HCT116 (cell line): ENCODE measurements at regions not wholly inside any gene's neighbourhood (a gene's known extent, or its start where the extent isn't known, plus 50 kb on each side); places are given as distances from the start of the nearest gene placed in this dataset.

Experiments used
- ATAC-seq: fragments of 200-7000 bp; cut with Tn5 transposase; 2 replicates; pipeline ENCODE4 v1.9.1; 2020; ENCODE audit warnings: mild to moderate bottlenecking, moderate library complexity
- BruUV-seq: library from RNA; stranded (reverse); fragments of 400-500 nt; replicated peaks from 2 replicates; lab custom pipeline; 2021; lab: Mats Ljungman, UMichigan
- CTCF ChIA-PET: fragments of 300-600 bp; sonication (Branson Sonifier 250); formaldehyde crosslinking; loops from one replicate; lab custom pipeline; 2021; ENCODE audit warnings: antibody characterized with exemption; lab: Charles Lee
- POLR2A ChIA-PET: fragments of 300-600, 350-600 bp; sonication (Branson Sonifier 250); formaldehyde crosslinking; loops from one replicate; lab custom pipeline; 2021; ENCODE audit warnings: antibody characterized with exemption; lab: Charles Lee
- RAD21 ChIA-PET, 2 experiments: fragments of 300-600 bp; sonication (Branson Sonifier 250); formaldehyde crosslinking; loops; one replicate each; lab custom pipeline; 2023; ENCODE audit warnings: low total read pairs in 2 of 2; ENCODE audit not compliant: uncharacterized antibody in 2 of 2, unreplicated experiment in 2 of 2, low non-redundant PET in 1 of 2; lab: Charles Lee
- DNase-seq: peaks from one replicate; pipeline ENCODE4 v3.0.0-alpha.2; 2010; ENCODE audit warnings: low read depth, low spot score
- H2AFZ ChIP-seq: fragments of 200-600 bp; shearing (Covaris generic), sonication (generic); 2 replicates; pipeline ENCODE4 v1.6.1; 2017; ENCODE audit warnings: low read depth, mixed run types, mixed read lengths, antibody characterized with exemption, low read length; ENCODE audit not compliant: poor library complexity, severe bottlenecking
- H3K27ac ChIP-seq: 2 replicates; pipeline ENCODE4 v1.5.1; 2012; ENCODE audit warnings: low read depth, low read length
- H3K27me3 ChIP-seq: fragments of 200-600 bp; sonication (generic); 2 replicates; pipeline ENCODE4 v1.6.1; 2016; ENCODE audit warnings: mixed run types, low read length, mixed read lengths; ENCODE audit not compliant: insufficient read depth
- H3K36me3 ChIP-seq, 2 experiments: fragments of 200-500 bp in 1 of 2; fragments of 200-600 bp in 1 of 2; sonication (Bioruptor generic) in 1 of 2; sonication (generic) in 1 of 2; 2 replicates each; pipeline versions ENCODE4 v1.5.1 to v1.6.1; 2014 to 2016; ENCODE audit warnings: low read length in 2 of 2, inconsistent platforms in 1 of 2, mixed read lengths in 1 of 2, mixed run types in 1 of 2; ENCODE audit not compliant: insufficient read depth in 2 of 2, control insufficient read depth in 1 of 2
- H3K4me1 ChIP-seq, 2 experiments: fragments of 200-600 bp in 1 of 2; sonication (generic) in 1 of 2; 2 replicates each; pipeline versions ENCODE4 v1.5.1 to v1.6.1; 2012 to 2017; ENCODE audit warnings: low read length in 2 of 2, inconsistent platforms in 1 of 2, mild to moderate bottlenecking in 1 of 2, mixed read lengths in 1 of 2, mixed run types in 1 of 2, moderate library complexity in 1 of 2; ENCODE audit not compliant: insufficient read depth in 2 of 2, control insufficient read depth in 1 of 2
- H3K4me2 ChIP-seq: fragments of 200-600 bp; sonication (generic); 2 replicates; pipeline ENCODE4 v1.6.1; 2017; ENCODE audit warnings: mixed run types, low read length, mixed read lengths
- H3K4me3 ChIP-seq, 2 experiments: fragments of 200-600 bp in 1 of 2; sonication (generic) in 1 of 2; replicated peaks in 1 of 2; 2 replicates each; pipeline ENCODE4 v1.5.1; 2011 to 2016; ENCODE audit warnings: low read length in 2 of 2, control low read depth in 1 of 2, low read depth in 1 of 2, mild to moderate bottlenecking in 1 of 2, mixed read lengths in 1 of 2, mixed run types in 1 of 2
- H3K79me2 ChIP-seq: fragments of 200-600 bp; sonication (generic); 2 replicates; pipeline ENCODE4 v1.6.1; 2017; ENCODE audit warnings: mild to moderate bottlenecking, mixed run types, low read length, moderate library complexity, mixed read lengths; ENCODE audit not compliant: insufficient read depth
- H3K9ac ChIP-seq: fragments of 200-600 bp; sonication (generic); 2 replicates; pipeline ENCODE4 v1.6.1; 2016; ENCODE audit warnings: low read length, mixed read lengths
- H3K9me2 ChIP-seq: fragments of 200-600 bp; sonication (generic), shearing (Covaris generic); 2 replicates; pipeline ENCODE4 v1.6.1; 2017; ENCODE audit warnings: mixed run types, mild to moderate bottlenecking, moderate library complexity; ENCODE audit not compliant: insufficient read depth
- H3K9me3 ChIP-seq, 2 experiments: fragments of 200-500 bp in 1 of 2; fragments of 200-600 bp in 1 of 2; sonication (Bioruptor generic) in 1 of 2; sonication (generic) in 1 of 2; 2 replicates each; pipeline ENCODE4 v1.6.1; 2014 to 2017; ENCODE audit warnings: low read length in 2 of 2, mixed read lengths in 2 of 2, inconsistent platforms in 1 of 2, low read depth in 1 of 2, mild to moderate bottlenecking in 1 of 2, mixed run types in 1 of 2, moderate library complexity in 1 of 2; ENCODE audit not compliant: control insufficient read depth in 1 of 2, insufficient read depth in 1 of 2
- H4K20me1 ChIP-seq: fragments of 200-600 bp; sonication (generic), shearing (Covaris generic); 2 replicates; pipeline ENCODE4 v1.6.1; 2017; ENCODE audit warnings: mixed run types, mild to moderate bottlenecking, moderate library complexity; ENCODE audit not compliant: insufficient read depth
- EZH2 ChIP-seq: fragments of 200-600 bp; sonication (generic); IDR thresholded peaks from 2 replicates; pipeline ENCODE4 v1.6.1; 2017; ENCODE audit warnings: antibody characterized with exemption, mixed run types
- FOSL1 ChIP-seq: IDR thresholded peaks from 2 replicates; pipeline ENCODE4 v1.6.1; 2012; ENCODE audit warnings: low read depth
- JUND ChIP-seq: IDR thresholded peaks from 2 replicates; pipeline ENCODE4 v1.6.1; 2012
- POLR2A ChIP-seq: IDR thresholded peaks from 2 replicates; pipeline ENCODE4 v1.7.0; 2011; ENCODE audit warnings: borderline replicate concordance; ENCODE audit not compliant: insufficient read depth, insufficient read length; ENCODE audit errors: extremely low read depth
- SIN3A ChIP-seq: IDR thresholded peaks from 2 replicates; pipeline ENCODE4 v1.6.1; 2012; ENCODE audit warnings: low read depth
- SP1 ChIP-seq: IDR thresholded peaks from 2 replicates; pipeline ENCODE4 v1.6.1; 2012; ENCODE audit warnings: low read depth
- TCF7L2 ChIP-seq: IDR thresholded peaks from 2 replicates; pipeline ENCODE4 v1.7.0; 2011; ENCODE audit warnings: borderline replicate concordance, inconsistent platforms; ENCODE audit not compliant: insufficient read depth, insufficient read length; ENCODE audit errors: extremely low read depth
- YY1 ChIP-seq: IDR thresholded peaks from 2 replicates; pipeline ENCODE4 v1.6.1; 2011; ENCODE audit warnings: low read length, low read depth, moderate library complexity, mild to moderate bottlenecking; ENCODE audit not compliant: insufficient replicate concordance; ENCODE audit errors: extremely low read depth
- ZFX ChIP-seq: fragments of 450-650 bp; IDR thresholded peaks from 2 replicates; pipeline ENCODE4 v1.6.1; 2017
- ZNF274 ChIP-seq: fragments of 200-500 bp; sonication (Bioruptor generic); IDR thresholded peaks from 2 replicates; pipeline ENCODE4 v1.6.1; 2014; ENCODE audit warnings: mild to moderate bottlenecking, low read depth, low read length, inconsistent platforms
- intact Hi-C: fragments of 100-400 bp; cut with micrococcal nuclease; formaldehyde crosslinking; loops from 2 replicates; pipeline ENCODE4 v1.10.0; 2022
- TF ChIP-seq, protein P1 (sequence below), 3 experiments: fragments of 200-600 bp in 1 of 3; sonication (generic) in 1 of 3; IDR thresholded peaks in 2 of 3; conservative IDR thresholded peaks in 1 of 3; 2 replicates each; pipeline ENCODE4 v1.5.1; 2012 to 2017; ENCODE audit warnings: low read depth in 2 of 3, low read length in 2 of 3, antibody characterized with exemption in 1 of 3, borderline replicate concordance in 1 of 3, control low read depth in 1 of 3, mild to moderate bottlenecking in 1 of 3, mixed read lengths in 1 of 3, mixed run types in 1 of 3, moderate library complexity in 1 of 3; ENCODE audit not compliant: insufficient read depth in 1 of 3
- TF ChIP-seq, protein P2 (sequence below): IDR thresholded peaks from 2 replicates; pipeline ENCODE4 v1.6.1; 2011; ENCODE audit warnings: mild to moderate bottlenecking, low read length, moderate library complexity; ENCODE audit not compliant: insufficient replicate concordance; ENCODE audit errors: extremely low read depth

DNA sequence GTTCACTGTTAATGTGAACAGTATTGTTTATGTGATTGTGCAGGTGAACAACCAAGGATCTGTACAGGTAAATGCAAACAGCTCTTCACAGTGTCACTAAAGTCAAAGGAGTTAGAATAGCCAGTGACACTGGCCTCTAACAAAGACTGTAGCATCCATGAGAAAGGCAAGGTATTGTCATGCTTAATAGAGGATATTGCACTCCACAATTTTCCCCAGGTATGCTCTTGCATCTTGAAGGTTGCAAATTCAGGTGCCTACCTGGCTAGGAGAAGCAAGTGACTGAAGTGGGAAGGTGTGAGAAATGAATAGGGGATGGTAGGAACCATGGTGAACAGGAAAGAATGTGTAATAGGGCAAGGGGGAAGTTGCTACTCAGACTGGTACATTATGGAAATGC, 101.2 kb upstream of the EFNA5 start (continued):
- no peak for TF ChIP-seq TCF7L2
- no peak for TF ChIP-seq FOSL1
- TF ChIP-seq ZNF274, result no peak
- TF ChIP-seq, all 23 proteins: peak for 0

DNA sequence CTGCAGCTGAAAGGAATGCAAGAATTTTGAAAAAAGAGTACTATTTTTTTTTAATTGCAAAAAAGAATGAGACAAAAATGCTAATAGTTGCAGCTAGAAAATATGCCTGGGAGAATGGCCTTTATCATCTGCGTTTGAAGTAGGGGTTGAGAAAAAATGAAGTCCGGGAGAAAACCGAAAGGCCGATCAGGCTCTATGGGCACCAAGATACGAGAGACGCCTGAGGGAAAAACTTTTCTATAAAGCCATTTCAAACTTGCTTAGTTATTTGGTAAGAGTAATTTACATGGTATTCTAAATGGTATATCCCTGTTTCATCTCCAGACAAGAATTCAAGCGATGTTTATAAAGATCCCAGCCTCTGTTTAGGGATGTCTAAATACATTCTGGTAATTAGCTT, 99.3 kb upstream of the EFNA5 start:
- BruUV-seq, result no TSS peak
- H3K9ac ChIP-seq, result no peak overlapping the region
- ChIA-PET RAD21 (no interaction called here), POLR2A (no interaction called here), CTCF (no interaction called here)
- no peak for TF ChIP-seq SIN3A
- TF ChIP-seq EZH2, result no peak
- H2AFZ ChIP-seq, result no peak overlapping the region
- H3K36me3 ChIP-seq, result no peaks in the 10 kb centered on the region
- H3K27ac ChIP-seq, result no peak overlapping the region
- ATAC-seq (no peak), DNase-seq (no peak)
- no peaks in the 10 kb centered on the region for H3K9me3 ChIP-seq
- no peak overlapping the region for H3K4me3 ChIP-seq
- no peaks in the 10 kb centered on the region for H4K20me1 ChIP-seq
- no peaks in the 10 kb centered on the region for H3K79me2 ChIP-seq
- no peak overlapping the region for H3K4me2 ChIP-seq
- no peaks in the 10 kb centered on the region for H3K9me2 ChIP-seq
- H3K27me3 ChIP-seq, result no peaks in the 10 kb centered on the region; the same call in 1 of the 2 replicates
- intact Hi-C loops, result no loop called here
- H3K4me1 ChIP-seq, result no peaks in the 10 kb centered on the region

DNA sequence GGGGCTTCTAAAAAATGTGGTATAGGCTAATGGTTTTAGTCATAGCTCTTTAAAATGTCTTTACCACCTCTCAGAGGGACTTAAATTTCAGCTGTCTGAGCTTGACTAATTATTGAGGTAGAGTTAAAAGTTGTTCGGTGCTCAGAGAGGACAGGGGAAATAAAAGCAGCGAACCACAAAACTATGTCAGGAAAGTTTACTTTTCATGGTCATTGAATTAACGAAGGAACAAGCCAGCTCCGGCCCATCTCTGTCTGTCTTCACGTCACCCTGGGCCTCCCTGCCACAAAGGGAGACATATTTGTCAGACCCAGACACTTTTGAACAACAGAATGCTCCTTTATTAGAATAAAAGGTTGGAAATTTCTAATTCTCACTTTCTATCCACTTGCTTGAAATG, 98.8 kb upstream of the EFNA5 start:
- Histone ChIP-seq H3K9me3 (no peaks in the 10 kb centered on the region), H3K27me3 (no peaks in the 10 kb centered on the region; the same call in 1 of the 2 replicates), H3K4me3 (no peak overlapping the region), H3K27ac (no peak overlapping the region), H3K9ac (no peak overlapping the region), H3K4me1 (no peaks in the 10 kb centered on the region), H3K9me2 (no peaks in the 10 kb centered on the region), H3K36me3 (no peaks in the 10 kb centered on the region), H4K20me1 (no peaks in the 10 kb centered on the region), H3K79me2 (no peaks in the 10 kb centered on the region), H2AFZ (no peak overlapping the region), H3K4me2 (no peak overlapping the region)
- DNase-seq (no peak), ATAC-seq (no peak)
- intact Hi-C loops, result no loop called here
- ChIA-PET RAD21 (no interaction called here), CTCF (no interaction called here), POLR2A (no interaction called here)
- BruUV-seq, result no TSS peak
- TF ChIP-seq, protein P1, sequence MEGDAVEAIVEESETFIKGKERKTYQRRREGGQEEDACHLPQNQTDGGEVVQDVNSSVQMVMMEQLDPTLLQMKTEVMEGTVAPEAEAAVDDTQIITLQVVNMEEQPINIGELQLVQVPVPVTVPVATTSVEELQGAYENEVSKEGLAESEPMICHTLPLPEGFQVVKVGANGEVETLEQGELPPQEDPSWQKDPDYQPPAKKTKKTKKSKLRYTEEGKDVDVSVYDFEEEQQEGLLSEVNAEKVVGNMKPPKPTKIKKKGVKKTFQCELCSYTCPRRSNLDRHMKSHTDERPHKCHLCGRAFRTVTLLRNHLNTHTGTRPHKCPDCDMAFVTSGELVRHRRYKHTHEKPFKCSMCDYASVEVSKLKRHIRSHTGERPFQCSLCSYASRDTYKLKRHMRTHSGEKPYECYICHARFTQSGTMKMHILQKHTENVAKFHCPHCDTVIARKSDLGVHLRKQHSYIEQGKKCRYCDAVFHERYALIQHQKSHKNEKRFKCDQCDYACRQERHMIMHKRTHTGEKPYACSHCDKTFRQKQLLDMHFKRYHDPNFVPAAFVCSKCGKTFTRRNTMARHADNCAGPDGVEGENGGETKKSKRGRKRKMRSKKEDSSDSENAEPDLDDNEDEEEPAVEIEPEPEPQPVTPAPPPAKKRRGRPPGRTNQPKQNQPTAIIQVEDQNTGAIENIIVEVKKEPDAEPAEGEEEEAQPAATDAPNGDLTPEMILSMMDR (IDR thresholded peaks at IDR 0.05 in 2 of 3, conservative IDR thresholded peaks at IDR 0.05 in 1 of 3; ENCODE audit: borderline replicate concordance in 1 of 3, insufficient read depth in 1 of 3, low read depth in 2 of 3, low read length in 2 of 3), result no peak
- TF ChIP-seq, protein P2, sequence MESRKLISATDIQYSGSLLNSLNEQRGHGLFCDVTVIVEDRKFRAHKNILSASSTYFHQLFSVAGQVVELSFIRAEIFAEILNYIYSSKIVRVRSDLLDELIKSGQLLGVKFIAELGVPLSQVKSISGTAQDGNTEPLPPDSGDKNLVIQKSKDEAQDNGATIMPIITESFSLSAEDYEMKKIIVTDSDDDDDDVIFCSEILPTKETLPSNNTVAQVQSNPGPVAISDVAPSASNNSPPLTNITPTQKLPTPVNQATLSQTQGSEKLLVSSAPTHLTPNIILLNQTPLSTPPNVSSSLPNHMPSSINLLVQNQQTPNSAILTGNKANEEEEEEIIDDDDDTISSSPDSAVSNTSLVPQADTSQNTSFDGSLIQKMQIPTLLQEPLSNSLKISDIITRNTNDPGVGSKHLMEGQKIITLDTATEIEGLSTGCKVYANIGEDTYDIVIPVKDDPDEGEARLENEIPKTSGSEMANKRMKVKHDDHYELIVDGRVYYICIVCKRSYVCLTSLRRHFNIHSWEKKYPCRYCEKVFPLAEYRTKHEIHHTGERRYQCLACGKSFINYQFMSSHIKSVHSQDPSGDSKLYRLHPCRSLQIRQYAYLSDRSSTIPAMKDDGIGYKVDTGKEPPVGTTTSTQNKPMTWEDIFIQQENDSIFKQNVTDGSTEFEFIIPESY, result no peak
- TF ChIP-seq TCF7L2 (no peak), YY1 (no peak), FOSL1 (no peak), JUND (no peak), POLR2A (no peak), SP1 (no peak), ZFX (no peak)
